WTC11 (cell line): ENCODE measurements at regions not wholly inside any gene's neighbourhood (a gene's known extent, or its start where the extent isn't known, plus 50 kb on each side); places are given as distances from the start of the nearest gene placed in this dataset.

Experiments used
- ATAC-seq: fragments of 200-7000 bp; cut with Tn5 transposase; 2 replicates; pipeline ENCODE4 v1.10.0; 2021; ENCODE audit warnings: mild to moderate bottlenecking, moderate library complexity
- CTCF ChIA-PET: fragments of 300-600 bp; sonication (Branson Sonifier 250); formaldehyde crosslinking; loops from one replicate; lab custom pipeline; 2021; ENCODE audit warnings: antibody characterized with exemption; lab: Charles Lee
- POLR2A ChIA-PET: fragments of 350-600 bp; sonication (Branson Sonifier 250); formaldehyde crosslinking; loops from one replicate; lab custom pipeline; 2021; ENCODE audit warnings: antibody characterized with exemption; lab: Charles Lee
- DNase-seq: peaks from one replicate; pipeline ENCODE4 v3.0.0; 2021; ENCODE audit warnings: low spot score
- H3K27ac Mint-ChIP-seq: 2 replicates; pipeline ENCODE4 v1.8.0; 2021; ENCODE audit warnings: mixed read lengths
- H3K27me3 Mint-ChIP-seq: 2 replicates; pipeline ENCODE4 v1.8.0; 2021; ENCODE audit warnings: low read depth, mild to moderate bottlenecking, moderate library complexity, mixed read lengths
- H3K36me3 Mint-ChIP-seq: 2 replicates; pipeline ENCODE4 v1.8.0; 2021; ENCODE audit warnings: mixed read lengths
- H3K4me1 Mint-ChIP-seq: 2 replicates; pipeline ENCODE4 v1.8.0; 2022; ENCODE audit warnings: mixed read lengths
- H3K4me3 Mint-ChIP-seq: 2 replicates; pipeline ENCODE4 v1.8.0; 2021; ENCODE audit warnings: mild to moderate bottlenecking, moderate library complexity, mixed read lengths
- H3K9me3 Mint-ChIP-seq: 2 replicates; pipeline ENCODE4 v1.8.0; 2021; ENCODE audit warnings: mixed read lengths
- ATF6 ChIP-seq: sonication (generic); formaldehyde crosslinking; IDR thresholded peaks from 2 replicates; pipeline ENCODE4 v1.8.1; 2023; ENCODE audit warnings: mild to moderate bottlenecking, missing genetic modification reagents
- CDX4 ChIP-seq: fragments of 250-450 bp; sonication (Bioruptor Pico); IDR thresholded peaks from 2 replicates; pipeline ENCODE4 v1.9.0; 2021; ENCODE audit warnings: moderate library complexity, mild to moderate bottlenecking, inconsistent platforms, borderline replicate concordance
- E2F4 ChIP-seq: sonication (generic); formaldehyde crosslinking; IDR thresholded peaks from 2 replicates; pipeline ENCODE4 v1.8.1; 2022; ENCODE audit warnings: low read depth, mild to moderate bottlenecking, moderate library complexity, missing genetic modification reagents, borderline replicate concordance
- EMX1 ChIP-seq: fragments of 250-450 bp; sonication (Bioruptor Pico); IDR thresholded peaks from 2 replicates; pipeline ENCODE4 v1.8.0; 2021; ENCODE audit warnings: mild to moderate bottlenecking
- ERG ChIP-seq: fragments of 250-450 bp; sonication (Bioruptor Pico); IDR thresholded peaks from 2 replicates; pipeline ENCODE4 v1.8.0; 2021; ENCODE audit warnings: mild to moderate bottlenecking
- ESRRA ChIP-seq: sonication (generic); formaldehyde crosslinking; IDR thresholded peaks from 2 replicates; pipeline ENCODE4 v1.8.1; 2022; ENCODE audit warnings: mild to moderate bottlenecking, missing genetic modification reagents, borderline replicate concordance
- GRHL2 ChIP-seq: fragments of 250-450 bp; sonication (Bioruptor Pico); IDR thresholded peaks from 2 replicates; pipeline ENCODE4 v1.8.0; 2022; ENCODE audit warnings: mild to moderate bottlenecking, moderate library complexity; ENCODE audit not compliant: insufficient replicate concordance, severe bottlenecking
- IRF2 ChIP-seq: sonication (generic); formaldehyde crosslinking; IDR thresholded peaks from 2 replicates; pipeline ENCODE4 v1.8.0; 2022; ENCODE audit warnings: low read depth, missing genetic modification reagents, borderline replicate concordance
- NFATC4 ChIP-seq: fragments of 250-450 bp; sonication (Bioruptor Pico); IDR thresholded peaks from 2 replicates; pipeline ENCODE4 v1.9.0; 2021; ENCODE audit warnings: mild to moderate bottlenecking
- NR3C1 ChIP-seq: sonication (generic); formaldehyde crosslinking; conservative IDR thresholded peaks from 2 replicates; pipeline ENCODE4 v1.8.1; 2023; ENCODE audit warnings: low read depth, mild to moderate bottlenecking, missing genetic modification reagents
- SMAD3 ChIP-seq: sonication (generic); formaldehyde crosslinking; IDR thresholded peaks from 2 replicates; pipeline ENCODE4 v1.8.0; 2022; ENCODE audit warnings: missing genetic modification reagents, mild to moderate bottlenecking, borderline replicate concordance
- SMAD4 ChIP-seq: sonication (generic); formaldehyde crosslinking; IDR thresholded peaks from 2 replicates; pipeline ENCODE4 v1.8.0; 2022; ENCODE audit warnings: mild to moderate bottlenecking, missing genetic modification reagents
- SOX15 ChIP-seq: fragments of 250-450 bp; sonication (Bioruptor Pico); IDR thresholded peaks from 2 replicates; pipeline ENCODE4 v1.9.0; 2021; ENCODE audit warnings: mild to moderate bottlenecking
- SP1 ChIP-seq: sonication (generic); formaldehyde crosslinking; conservative IDR thresholded peaks from 2 replicates; pipeline ENCODE4 v1.8.1; 2022; ENCODE audit warnings: missing genetic modification reagents
- TCF7 ChIP-seq: sonication (generic); formaldehyde crosslinking; IDR thresholded peaks from 2 replicates; pipeline ENCODE4 v1.8.0; 2022; ENCODE audit warnings: mild to moderate bottlenecking, low read depth, missing genetic modification reagents, moderate library complexity
- TEAD1 ChIP-seq: sonication (generic); formaldehyde crosslinking; IDR thresholded peaks from 2 replicates; pipeline ENCODE4 v1.8.0; 2022; ENCODE audit warnings: mild to moderate bottlenecking, missing genetic modification reagents
- ZNF317 ChIP-seq: sonication (generic); formaldehyde crosslinking; IDR thresholded peaks from 2 replicates; pipeline ENCODE4 v1.8.1; 2023; ENCODE audit warnings: low read depth, mild to moderate bottlenecking, moderate library complexity, missing genetic modification reagents, borderline replicate concordance
- ZNF416 ChIP-seq: fragments of 250-450 bp; sonication (Bioruptor Pico); IDR thresholded peaks from 2 replicates; pipeline ENCODE4 v1.9.0; 2021; ENCODE audit warnings: mild to moderate bottlenecking, inconsistent platforms
- TF ChIP-seq, protein P1 (sequence below): sonication (generic); formaldehyde crosslinking; IDR thresholded peaks from 2 replicates; pipeline ENCODE4 v1.8.1; 2023; ENCODE audit warnings: mild to moderate bottlenecking, missing genetic modification reagents, moderate library complexity
- TF ChIP-seq, protein P2 (sequence below): sonication (generic); formaldehyde crosslinking; conservative IDR thresholded peaks from 2 replicates; pipeline ENCODE4 v1.8.1; 2023; ENCODE audit warnings: mild to moderate bottlenecking, low read depth, missing genetic modification reagents, moderate library complexity
- TF ChIP-seq, protein P3 (sequence below): sonication (generic); formaldehyde crosslinking; IDR thresholded peaks from 2 replicates; pipeline ENCODE4 v1.8.1; 2022; ENCODE audit warnings: low read depth, missing genetic modification reagents, borderline replicate concordance
- TF ChIP-seq, protein P4 (sequence below): sonication (generic); formaldehyde crosslinking; IDR thresholded peaks from 2 replicates; pipeline ENCODE4 v1.8.0; 2022; ENCODE audit warnings: mild to moderate bottlenecking, missing genetic modification reagents
- TF ChIP-seq, protein P5 (sequence below): fragments of 200-600 bp; IDR thresholded peaks from 2 replicates; pipeline ENCODE4 v1.8.0; 2022; ENCODE audit warnings: antibody characterized with exemption

DNA sequence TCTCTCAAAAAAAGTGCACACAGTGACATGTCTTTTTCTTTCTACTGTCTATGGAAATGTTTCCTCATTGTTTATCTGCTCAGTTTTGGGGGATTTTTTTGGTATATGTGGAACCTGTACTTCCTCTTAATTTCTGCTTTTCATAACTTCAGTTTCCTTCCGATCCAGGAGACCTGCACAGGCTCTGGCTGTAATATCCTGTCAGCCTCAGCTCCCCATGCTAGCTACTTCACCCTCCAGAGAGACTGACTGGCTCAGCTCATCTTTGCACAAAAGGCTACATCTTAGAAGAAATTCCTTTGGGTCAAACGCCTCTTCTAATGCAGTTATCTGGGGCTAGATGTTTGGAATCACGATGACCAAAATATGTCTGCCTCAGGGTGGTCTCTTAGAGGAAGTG, 378.4 kb downstream of the RND3 start (continued):
- TF ChIP-seq SMAD4 (no peak), SMAD3 (no peak), E2F4 (CRISPR knock-in tag) (no peak), IRF2 (no peak)

DNA sequence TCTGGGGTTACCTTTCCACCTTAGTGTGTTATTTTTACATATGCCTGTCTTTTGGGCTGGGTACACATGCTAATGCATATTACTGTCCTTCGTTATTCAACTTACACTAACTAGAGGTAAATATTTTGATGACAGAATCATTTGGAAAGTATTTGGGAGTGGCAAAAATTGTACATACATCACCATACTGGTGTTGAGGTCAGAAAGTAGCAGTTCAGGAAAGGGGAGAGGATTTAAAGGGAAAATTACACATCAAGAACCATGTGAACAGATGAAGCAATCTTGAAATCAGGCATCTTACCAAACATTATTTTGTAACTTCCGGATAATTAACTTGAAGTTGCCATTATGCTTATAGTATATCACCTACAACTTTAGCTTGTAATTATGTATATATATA, 379.7 kb downstream of the RND3 start:
- TF ChIP-seq SOX15 (CRISPR knock-in tag): no peak
- TF ChIP-seq ATF6 (CRISPR knock-in tag): no peak
- TF ChIP-seq, protein P1, sequence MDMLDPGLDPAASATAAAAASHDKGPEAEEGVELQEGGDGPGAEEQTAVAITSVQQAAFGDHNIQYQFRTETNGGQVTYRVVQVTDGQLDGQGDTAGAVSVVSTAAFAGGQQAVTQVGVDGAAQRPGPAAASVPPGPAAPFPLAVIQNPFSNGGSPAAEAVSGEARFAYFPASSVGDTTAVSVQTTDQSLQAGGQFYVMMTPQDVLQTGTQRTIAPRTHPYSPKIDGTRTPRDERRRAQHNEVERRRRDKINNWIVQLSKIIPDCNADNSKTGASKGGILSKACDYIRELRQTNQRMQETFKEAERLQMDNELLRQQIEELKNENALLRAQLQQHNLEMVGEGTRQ (CRISPR knock-in tag): no peak
- TF ChIP-seq NR3C1 (CRISPR knock-in tag): no peak
- TF ChIP-seq, protein P2, sequence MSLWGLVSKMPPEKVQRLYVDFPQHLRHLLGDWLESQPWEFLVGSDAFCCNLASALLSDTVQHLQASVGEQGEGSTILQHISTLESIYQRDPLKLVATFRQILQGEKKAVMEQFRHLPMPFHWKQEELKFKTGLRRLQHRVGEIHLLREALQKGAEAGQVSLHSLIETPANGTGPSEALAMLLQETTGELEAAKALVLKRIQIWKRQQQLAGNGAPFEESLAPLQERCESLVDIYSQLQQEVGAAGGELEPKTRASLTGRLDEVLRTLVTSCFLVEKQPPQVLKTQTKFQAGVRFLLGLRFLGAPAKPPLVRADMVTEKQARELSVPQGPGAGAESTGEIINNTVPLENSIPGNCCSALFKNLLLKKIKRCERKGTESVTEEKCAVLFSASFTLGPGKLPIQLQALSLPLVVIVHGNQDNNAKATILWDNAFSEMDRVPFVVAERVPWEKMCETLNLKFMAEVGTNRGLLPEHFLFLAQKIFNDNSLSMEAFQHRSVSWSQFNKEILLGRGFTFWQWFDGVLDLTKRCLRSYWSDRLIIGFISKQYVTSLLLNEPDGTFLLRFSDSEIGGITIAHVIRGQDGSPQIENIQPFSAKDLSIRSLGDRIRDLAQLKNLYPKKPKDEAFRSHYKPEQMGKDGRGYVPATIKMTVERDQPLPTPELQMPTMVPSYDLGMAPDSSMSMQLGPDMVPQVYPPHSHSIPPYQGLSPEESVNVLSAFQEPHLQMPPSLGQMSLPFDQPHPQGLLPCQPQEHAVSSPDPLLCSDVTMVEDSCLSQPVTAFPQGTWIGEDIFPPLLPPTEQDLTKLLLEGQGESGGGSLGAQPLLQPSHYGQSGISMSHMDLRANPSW (CRISPR knock-in tag): no peak
- no peak for TF ChIP-seq NFATC4 (CRISPR knock-in tag)
- TF ChIP-seq, protein P3, sequence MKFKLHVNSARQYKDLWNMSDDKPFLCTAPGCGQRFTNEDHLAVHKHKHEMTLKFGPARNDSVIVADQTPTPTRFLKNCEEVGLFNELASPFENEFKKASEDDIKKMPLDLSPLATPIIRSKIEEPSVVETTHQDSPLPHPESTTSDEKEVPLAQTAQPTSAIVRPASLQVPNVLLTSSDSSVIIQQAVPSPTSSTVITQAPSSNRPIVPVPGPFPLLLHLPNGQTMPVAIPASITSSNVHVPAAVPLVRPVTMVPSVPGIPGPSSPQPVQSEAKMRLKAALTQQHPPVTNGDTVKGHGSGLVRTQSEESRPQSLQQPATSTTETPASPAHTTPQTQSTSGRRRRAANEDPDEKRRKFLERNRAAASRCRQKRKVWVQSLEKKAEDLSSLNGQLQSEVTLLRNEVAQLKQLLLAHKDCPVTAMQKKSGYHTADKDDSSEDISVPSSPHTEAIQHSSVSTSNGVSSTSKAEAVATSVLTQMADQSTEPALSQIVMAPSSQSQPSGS (CRISPR knock-in tag): no peak
- no peak for TF ChIP-seq ESRRA (CRISPR knock-in tag)
- no peak for TF ChIP-seq ZNF416
- no peak for TF ChIP-seq TCF7 (CRISPR knock-in tag)
- no peak for TF ChIP-seq EMX1
- TF ChIP-seq GRHL2 (CRISPR knock-in tag): no peak
- TF ChIP-seq, protein P4, sequence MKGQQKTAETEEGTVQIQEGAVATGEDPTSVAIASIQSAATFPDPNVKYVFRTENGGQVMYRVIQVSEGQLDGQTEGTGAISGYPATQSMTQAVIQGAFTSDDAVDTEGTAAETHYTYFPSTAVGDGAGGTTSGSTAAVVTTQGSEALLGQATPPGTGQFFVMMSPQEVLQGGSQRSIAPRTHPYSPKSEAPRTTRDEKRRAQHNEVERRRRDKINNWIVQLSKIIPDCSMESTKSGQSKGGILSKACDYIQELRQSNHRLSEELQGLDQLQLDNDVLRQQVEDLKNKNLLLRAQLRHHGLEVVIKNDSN (CRISPR knock-in tag): no peak
- no peak for TF ChIP-seq CDX4
- TF ChIP-seq TEAD1 (CRISPR knock-in tag): no peak
- TF ChIP-seq ZNF317 (CRISPR knock-in tag): no peak
- TF ChIP-seq, protein P5, sequence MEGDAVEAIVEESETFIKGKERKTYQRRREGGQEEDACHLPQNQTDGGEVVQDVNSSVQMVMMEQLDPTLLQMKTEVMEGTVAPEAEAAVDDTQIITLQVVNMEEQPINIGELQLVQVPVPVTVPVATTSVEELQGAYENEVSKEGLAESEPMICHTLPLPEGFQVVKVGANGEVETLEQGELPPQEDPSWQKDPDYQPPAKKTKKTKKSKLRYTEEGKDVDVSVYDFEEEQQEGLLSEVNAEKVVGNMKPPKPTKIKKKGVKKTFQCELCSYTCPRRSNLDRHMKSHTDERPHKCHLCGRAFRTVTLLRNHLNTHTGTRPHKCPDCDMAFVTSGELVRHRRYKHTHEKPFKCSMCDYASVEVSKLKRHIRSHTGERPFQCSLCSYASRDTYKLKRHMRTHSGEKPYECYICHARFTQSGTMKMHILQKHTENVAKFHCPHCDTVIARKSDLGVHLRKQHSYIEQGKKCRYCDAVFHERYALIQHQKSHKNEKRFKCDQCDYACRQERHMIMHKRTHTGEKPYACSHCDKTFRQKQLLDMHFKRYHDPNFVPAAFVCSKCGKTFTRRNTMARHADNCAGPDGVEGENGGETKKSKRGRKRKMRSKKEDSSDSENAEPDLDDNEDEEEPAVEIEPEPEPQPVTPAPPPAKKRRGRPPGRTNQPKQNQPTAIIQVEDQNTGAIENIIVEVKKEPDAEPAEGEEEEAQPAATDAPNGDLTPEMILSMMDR: no peak
- no peak for TF ChIP-seq ERG (CRISPR knock-in tag)
- no peak for TF ChIP-seq SP1
- TF ChIP-seq, all 79 proteins: peak for 0
- Mint-ChIP-seq H3K27ac (no peak overlapping the region), H3K4me1 (no peaks in the 10 kb centered on the region), H3K9me3 (peaks cover 22% of the 10 kb centered on the region), H3K27me3 (no peaks in the 10 kb centered on the region), H3K36me3 (peaks cover 9% of the 10 kb centered on the region), H3K4me3 (no peak overlapping the region)
- ATAC-seq (no peak), DNase-seq (no peak)
- CTCF ChIA-PET: no interaction called here
- POLR2A ChIA-PET: no interaction called here
